ENCODE measurements at regions not wholly inside any gene's neighbourhood (a gene's known extent, or its start where the extent isn't known, plus 50 kb on each side); places are given as distances from the start of the nearest gene placed in this dataset.

DNA sequence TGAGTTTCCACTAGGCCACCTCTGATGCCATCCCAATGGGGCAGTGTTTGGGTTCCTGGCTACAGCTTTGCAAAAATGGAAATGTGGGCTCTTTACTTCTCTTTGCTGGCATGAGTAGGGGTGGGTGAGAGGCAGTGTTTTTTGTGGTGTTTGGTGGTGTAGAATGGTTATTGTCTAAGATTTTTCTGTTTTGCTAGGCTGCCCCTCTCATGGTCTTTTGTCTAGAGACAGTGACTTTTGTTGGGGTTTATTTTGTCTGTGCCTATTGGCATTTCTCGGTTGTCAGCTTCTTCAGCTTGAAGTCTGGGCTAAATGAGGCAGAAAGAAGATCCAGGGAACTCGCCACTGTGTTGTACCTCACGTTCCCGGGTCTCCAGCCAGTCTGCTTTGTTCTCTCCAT lies 112.1 kb downstream of the CENPF start:
- ChIA-PET CTCF (no interaction called here), POLR2A (no interaction called here)
- TF ChIP-seq ZNF384 (IDR thresholded peaks at IDR 0.05) (no peak), LEF1 (IDR thresholded peaks at IDR 0.05; ENCODE audit: borderline replicate concordance) (no peak), FOXA1 (IDR thresholded peaks at IDR 0.05) (no peak), FOXM1 (IDR thresholded peaks at IDR 0.05; ENCODE audit: borderline replicate concordance) (no peak)
- DNase-seq (ENCODE audit: extremely low spot score): no peak

DNA sequence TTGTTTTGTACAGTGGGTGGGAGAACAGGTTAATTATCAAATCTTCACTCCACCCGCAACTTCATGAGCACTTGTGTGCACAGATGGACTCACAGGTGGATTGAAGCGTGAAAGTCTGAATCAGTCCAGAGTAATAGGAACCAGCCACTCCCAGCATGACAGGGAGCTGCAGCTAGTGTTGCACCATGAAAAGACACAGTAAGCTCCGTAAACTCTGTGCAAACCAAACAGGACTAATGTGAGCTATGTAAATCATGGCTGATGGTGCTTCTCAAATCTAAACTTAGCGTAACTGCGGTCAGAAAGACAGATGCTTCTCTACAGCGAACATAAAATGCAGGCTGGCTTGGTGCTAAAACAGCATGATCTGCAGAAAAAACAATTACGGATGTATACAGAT lies 114.4 kb downstream of the CENPF start:
- no peak for DNase-seq (ENCODE audit: extremely low spot score)
- ChIA-PET CTCF (interaction anchor here (1.0 to 1.1 kb wide), 2 partner anchors 9 to 11 kb away, joined by 3 read pairs; no protein-coding TSS in a partner anchor), POLR2A (no interaction called here)
- TF ChIP-seq, protein P1, sequence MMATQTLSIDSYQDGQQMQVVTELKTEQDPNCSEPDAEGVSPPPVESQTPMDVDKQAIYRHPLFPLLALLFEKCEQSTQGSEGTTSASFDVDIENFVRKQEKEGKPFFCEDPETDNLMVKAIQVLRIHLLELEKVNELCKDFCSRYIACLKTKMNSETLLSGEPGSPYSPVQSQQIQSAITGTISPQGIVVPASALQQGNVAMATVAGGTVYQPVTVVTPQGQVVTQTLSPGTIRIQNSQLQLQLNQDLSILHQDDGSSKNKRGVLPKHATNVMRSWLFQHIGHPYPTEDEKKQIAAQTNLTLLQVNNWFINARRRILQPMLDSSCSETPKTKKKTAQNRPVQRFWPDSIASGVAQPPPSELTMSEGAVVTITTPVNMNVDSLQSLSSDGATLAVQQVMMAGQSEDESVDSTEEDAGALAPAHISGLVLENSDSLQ (IDR thresholded peaks at IDR 0.05): no peak
- TF ChIP-seq FOXM1 (IDR thresholded peaks at IDR 0.05; ENCODE audit: borderline replicate concordance): no peak
- TF ChIP-seq HDGF (IDR thresholded peaks at IDR 0.05; ENCODE audit: borderline replicate concordance): no peak
- TF ChIP-seq FOXK2 (IDR thresholded peaks at IDR 0.05): no peak
- TF ChIP-seq SP1 (IDR thresholded peaks at IDR 0.05): no peak
- TF ChIP-seq ZNF384 (IDR thresholded peaks at IDR 0.05): no peak
- TF ChIP-seq SUZ12 (IDR thresholded peaks at IDR 0.05): no peak
- TF ChIP-seq LEF1 (IDR thresholded peaks at IDR 0.05; ENCODE audit: borderline replicate concordance): no peak

DNA sequence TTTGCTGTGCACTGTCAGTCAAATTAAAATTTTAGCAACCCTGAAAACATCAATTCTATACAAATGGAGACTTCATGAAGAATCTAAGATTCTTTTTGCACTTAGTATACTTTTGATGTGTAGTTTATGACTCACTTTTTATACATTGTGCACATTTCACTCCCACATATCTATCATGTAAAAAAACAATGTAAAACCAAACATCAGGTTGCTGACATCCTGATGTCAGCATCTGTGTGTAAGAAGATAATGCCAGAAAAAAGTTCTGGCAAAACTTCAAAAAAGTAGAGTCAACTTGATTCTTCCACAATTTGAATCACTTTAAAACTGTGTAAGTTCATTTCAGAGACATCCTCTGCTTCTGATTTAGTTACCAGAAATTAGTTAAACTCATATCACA lies 115.7 kb downstream of the CENPF start:
- DNase-seq (ENCODE audit: extremely low spot score): no peak
- ChIA-PET POLR2A (no interaction called here), CTCF (interaction anchor here (1.1 kb wide), 1 partner anchor 12 kb away, joined by 3 read pairs; no protein-coding TSS in a partner anchor)
- TF ChIP-seq BHLHE40 (IDR thresholded peaks at IDR 0.05; ENCODE audit: borderline replicate concordance) (no peak), TARDBP (IDR thresholded peaks at IDR 0.05) (no peak), NFRKB (IDR thresholded peaks at IDR 0.05) (no peak), FOXK2 (IDR thresholded peaks at IDR 0.05) (no peak), SUZ12 (IDR thresholded peaks at IDR 0.05) (no peak), SP1 (IDR thresholded peaks at IDR 0.05) (no peak), HDGF (IDR thresholded peaks at IDR 0.05; ENCODE audit: borderline replicate concordance) (no peak), FOXM1 (IDR thresholded peaks at IDR 0.05; ENCODE audit: borderline replicate concordance) (no peak), ARNT (IDR thresholded peaks at IDR 0.05) (no peak), L3MBTL2 (conservative IDR thresholded peaks at IDR 0.05) (no peak)

DNA sequence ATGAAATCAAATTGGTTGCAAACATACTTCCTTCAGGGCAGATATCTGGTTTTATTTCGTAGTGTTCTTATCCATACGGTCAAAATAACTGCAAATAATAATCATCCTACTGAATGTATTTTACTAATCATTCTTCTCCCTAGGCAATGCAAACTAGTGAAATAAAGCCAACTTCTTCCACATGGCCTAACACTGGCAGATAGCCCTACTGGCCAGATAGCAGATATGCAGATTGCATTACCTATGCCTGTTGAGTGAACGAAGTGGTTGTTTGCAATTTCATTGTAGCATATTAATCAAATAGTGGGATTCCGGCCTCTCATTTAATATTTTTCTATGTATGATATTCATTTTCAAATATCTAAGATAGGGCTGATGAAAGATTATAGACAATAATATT lies 116.2 kb downstream of the CENPF start:
- POLR2A ChIA-PET: no interaction called here
- TF ChIP-seq SP1 (IDR thresholded peaks at IDR 0.05): no peak
- TF ChIP-seq SUZ12 (IDR thresholded peaks at IDR 0.05): no peak
- TF ChIP-seq, protein P1 (IDR thresholded peaks at IDR 0.05): no peak
- no peak for TF ChIP-seq TARDBP (IDR thresholded peaks at IDR 0.05)
- TF ChIP-seq L3MBTL2 (conservative IDR thresholded peaks at IDR 0.05): no peak
- TF ChIP-seq ARNT (IDR thresholded peaks at IDR 0.05): no peak
- TF ChIP-seq FOXK2 (IDR thresholded peaks at IDR 0.05): no peak
- TF ChIP-seq FOXA1 (IDR thresholded peaks at IDR 0.05): no peak
- no peak for TF ChIP-seq LEF1 (IDR thresholded peaks at IDR 0.05; ENCODE audit: borderline replicate concordance)
- TF ChIP-seq NFRKB (IDR thresholded peaks at IDR 0.05): no peak
- no peak for TF ChIP-seq CTBP1 (IDR thresholded peaks at IDR 0.05; ENCODE audit: borderline replicate concordance)
- CTCF ChIA-PET: no interaction called here
- DNase-seq (ENCODE audit: extremely low spot score): peak; percentile 24

DNA sequence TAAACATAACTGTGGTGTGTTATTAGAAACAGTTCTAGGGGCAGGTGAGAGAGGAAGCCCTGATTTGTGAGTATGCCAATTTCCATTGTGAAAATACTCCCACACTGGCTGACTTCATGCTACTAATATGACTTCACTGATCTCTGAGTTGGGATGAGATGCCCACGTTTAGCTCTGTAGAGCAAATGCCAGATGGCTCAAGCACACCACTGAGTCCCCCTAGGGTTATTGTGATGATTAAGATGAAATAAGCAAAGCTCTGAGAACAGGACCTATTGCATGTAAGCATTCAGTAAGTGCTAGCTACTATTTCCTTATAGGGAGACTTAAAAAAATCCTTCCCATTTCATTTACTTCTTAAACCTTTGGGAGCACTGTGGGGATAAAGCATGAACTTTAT lies 117.6 kb downstream of the CENPF start:
- no peak for DNase-seq (ENCODE audit: extremely low spot score)
- CTCF ChIA-PET: no interaction called here
- POLR2A ChIA-PET: no interaction called here
- TF ChIP-seq HDGF (IDR thresholded peaks at IDR 0.05; ENCODE audit: borderline replicate concordance): no peak
- TF ChIP-seq, protein P1 (IDR thresholded peaks at IDR 0.05): no peak
- no peak for TF ChIP-seq BHLHE40 (IDR thresholded peaks at IDR 0.05; ENCODE audit: borderline replicate concordance)
- TF ChIP-seq ELF4 (IDR thresholded peaks at IDR 0.05): no peak
- no peak for TF ChIP-seq CTBP1 (IDR thresholded peaks at IDR 0.05; ENCODE audit: borderline replicate concordance)
- TF ChIP-seq SUZ12 (IDR thresholded peaks at IDR 0.05): no peak
- no peak for TF ChIP-seq FOXM1 (IDR thresholded peaks at IDR 0.05; ENCODE audit: borderline replicate concordance)
- TF ChIP-seq L3MBTL2 (conservative IDR thresholded peaks at IDR 0.05): no peak
- TF ChIP-seq FOXK2 (IDR thresholded peaks at IDR 0.05): no peak
- no peak for TF ChIP-seq SP1 (IDR thresholded peaks at IDR 0.05)
- TF ChIP-seq LEF1 (IDR thresholded peaks at IDR 0.05; ENCODE audit: borderline replicate concordance): no peak
- TF ChIP-seq FOXA1 (IDR thresholded peaks at IDR 0.05): no peak

DNA sequence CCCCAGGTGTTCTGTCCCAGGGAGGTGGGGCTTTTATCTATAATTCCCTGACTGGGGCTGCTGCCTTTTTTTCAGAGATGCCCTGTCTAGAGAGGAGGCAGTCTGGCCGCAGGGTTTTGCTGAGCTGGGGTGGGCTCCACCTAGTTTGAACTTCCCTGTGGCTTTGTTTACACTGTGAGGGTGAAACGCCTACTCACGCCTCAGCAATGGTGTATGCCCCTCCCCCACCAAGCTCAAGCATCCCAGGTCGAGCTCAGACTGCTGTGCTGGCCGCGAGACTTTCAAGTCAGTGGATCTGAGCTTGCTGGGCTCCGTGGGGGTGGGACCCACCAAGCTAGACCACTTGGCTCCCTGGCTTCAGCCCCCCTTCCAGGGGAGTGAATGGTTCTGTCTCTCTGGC lies 124.3 kb downstream of the CENPF start:
- DNase-seq (ENCODE audit: extremely low spot score): no peak
- ChIA-PET POLR2A (no interaction called here), CTCF (no interaction called here)
- TF ChIP-seq NFRKB (IDR thresholded peaks at IDR 0.05): no peak
- no peak for TF ChIP-seq SP1 (IDR thresholded peaks at IDR 0.05)
- TF ChIP-seq TARDBP (IDR thresholded peaks at IDR 0.05): no peak
- TF ChIP-seq ELF4 (IDR thresholded peaks at IDR 0.05): no peak
- TF ChIP-seq CTBP1 (IDR thresholded peaks at IDR 0.05; ENCODE audit: borderline replicate concordance): no peak
- TF ChIP-seq, protein P1 (IDR thresholded peaks at IDR 0.05): no peak
- TF ChIP-seq LEF1 (IDR thresholded peaks at IDR 0.05; ENCODE audit: borderline replicate concordance): no peak
- TF ChIP-seq BHLHE40 (IDR thresholded peaks at IDR 0.05; ENCODE audit: borderline replicate concordance): no peak
- TF ChIP-seq SUZ12 (IDR thresholded peaks at IDR 0.05): no peak
- no peak for TF ChIP-seq FOXM1 (IDR thresholded peaks at IDR 0.05; ENCODE audit: borderline replicate concordance)
- TF ChIP-seq ZNF384 (IDR thresholded peaks at IDR 0.05): no peak
- TF ChIP-seq ARNT (IDR thresholded peaks at IDR 0.05): no peak
- no peak for TF ChIP-seq FOXA1 (IDR thresholded peaks at IDR 0.05)
- TF ChIP-seq L3MBTL2 (conservative IDR thresholded peaks at IDR 0.05): no peak
- TF ChIP-seq HDGF (IDR thresholded peaks at IDR 0.05; ENCODE audit: borderline replicate concordance): no peak
- no peak for TF ChIP-seq FOXK2 (IDR thresholded peaks at IDR 0.05)
